ENCODE measurements at regions not wholly inside any gene's neighbourhood (a gene's known extent, or its start where the extent isn't known, plus 50 kb on each side); places are given as distances from the start of the nearest gene placed in this dataset.

GRCh38 chr14:103223818-103224352, 100.6 kb downstream of the TNFAIP2 start:
- intact Hi-C loops (cut with DNase I), result no loop called here
- no peaks in the 10 kb centered on the region for H3K36me3 ChIP-seq (ENCODE audit: insufficient read depth in 1 of 2, low read depth in 1 of 2)
- no peak overlapping the region for H3K4me3 ChIP-seq
- DNase-seq, result no peak
- no peak overlapping the region for H3K27ac ChIP-seq
- peaks cover 0 to 36% (median 12%) of the 10 kb centered on the region in 3 donors for H3K27me3 ChIP-seq (ENCODE audit: insufficient read depth in 3 of 3, low read length in 2 of 3)
- no peaks in the 10 kb centered on the region for H3K4me1 ChIP-seq
- no peaks in the 10 kb centered on the region for H3K9me3 ChIP-seq
- ATAC-seq, result no peak
- TF ChIP-seq CTCF (IDR thresholded peaks at IDR 0.05), result no peak
- WGBS, 3 donors, result 85 to 90% (median 88%) methylated on average over 15 of the region's 15 CpGs

- WGBS, 3 donors, result 65 to 70% (median 69%) methylated on average over 14 of the region's 14 CpGs
- no peak for TF ChIP-seq CTCF (IDR thresholded peaks at IDR 0.05)
- peaks cover 0 to 33% (median 11%) of the 10 kb centered on the region in 3 donors for H3K27me3 ChIP-seq (ENCODE audit: insufficient read depth in 3 of 3, low read length in 2 of 3)
- no peak overlapping the region for H3K4me3 ChIP-seq
- ATAC-seq (no peak), DNase-seq (no peak)
- H3K4me1 ChIP-seq, result no peaks in the 10 kb centered on the region
- no peaks in the 10 kb centered on the region for H3K9me3 ChIP-seq
- intact Hi-C loops (cut with DNase I), result loop anchor here in 1 of 2 donors (5.0 kb wide), 1 partner anchor 133 kb away; the partner anchor contains the start of gene EXOC3L4
- no peaks in the 10 kb centered on the region for H3K36me3 ChIP-seq (ENCODE audit: insufficient read depth in 1 of 2, low read depth in 1 of 2)
- H3K27ac ChIP-seq, result no peak overlapping the region
These were observed 101.8 kb downstream of the TNFAIP2 start for GRCh38 chr14:103225062-103225461.

- no peaks in the 10 kb centered on the region for H3K9me3 ChIP-seq
- TF ChIP-seq CTCF (IDR thresholded peaks at IDR 0.05), result no peak
- peaks cover 0 to 29% (median 9%) of the 10 kb centered on the region in 3 donors for H3K27me3 ChIP-seq (ENCODE audit: insufficient read depth in 3 of 3, low read length in 2 of 3)
- DNase-seq (no peak), ATAC-seq (no peak)
- intact Hi-C loops (cut with DNase I), result loop anchor here in 1 of 2 donors (5.0 kb wide), 1 partner anchor 133 kb away; the partner anchor contains the start of gene EXOC3L4
- H3K4me1 ChIP-seq, result no peaks in the 10 kb centered on the region
- 61 to 67% (median 65%) methylated on average over 13 of the region's 13 CpGs for WGBS, 3 donors
- no peaks in the 10 kb centered on the region for H3K36me3 ChIP-seq (ENCODE audit: insufficient read depth in 1 of 2, low read depth in 1 of 2)
- H3K27ac ChIP-seq, result no peak overlapping the region
- H3K4me3 ChIP-seq, result no peak overlapping the region
These were observed 102.2 kb downstream of the TNFAIP2 start for GRCh38 chr14:103225476-103225875.

- intact Hi-C loops (cut with DNase I), result loop anchor here in 1 of 2 donors (5.0 kb wide), 1 partner anchor 135 kb away; the partner anchor contains the start of gene EXOC3L4
- H3K4me3 ChIP-seq, result no peak overlapping the region
- TF ChIP-seq CTCF (IDR thresholded peaks at IDR 0.05), result no peak
- ATAC-seq, result no peak
- no peak for DNase-seq
- H3K36me3 ChIP-seq (ENCODE audit: insufficient read depth in 1 of 2, low read depth in 1 of 2), result no peaks in the 10 kb centered on the region
- WGBS, 3 donors, result 78 to 87% (median 83%) methylated on average over 21 of the region's 21 CpGs
- H3K27ac ChIP-seq, result no peak overlapping the region
- peaks cover 0 to 11% (median 4%) of the 10 kb centered on the region in 3 donors for H3K27me3 ChIP-seq (ENCODE audit: insufficient read depth in 3 of 3, low read length in 2 of 3)
- no peaks in the 10 kb centered on the region for H3K9me3 ChIP-seq
- H3K4me1 ChIP-seq, result no peaks in the 10 kb centered on the region
These were observed 104.0 kb downstream of the TNFAIP2 start for GRCh38 chr14:103227094-103227768.

Data from psoas muscle (tissue), 7 donors.